GM21528 (cell line): ENCODE measurements at regions not wholly inside any gene's neighbourhood (a gene's known extent, or its start where the extent isn't known, plus 50 kb on each side); places are given as distances from the start of the nearest gene placed in this dataset.

Experiments used
- ATAC-seq: cut with Tn5 transposase; IDR thresholded peaks from one replicate; pipeline ENCODE4 v1.9.1; 2021; ENCODE audit warnings: mild to moderate bottlenecking, moderate library complexity; ENCODE audit not compliant: unreplicated experiment, low FRiP score

- no peak for ATAC-seq
Observed at GRCh38 chr4:136241221-136241986, 1290.9 kb downstream of the PCDH18 start.

- ATAC-seq = no peak
Observed at GRCh38 chr4:136227315-136227714, 1305.0 kb downstream of the PCDH18 start.

- ATAC-seq = no peak
Observed at GRCh38 chr4:136219592-136220125, 1312.6 kb downstream of the PCDH18 start.

DNA sequence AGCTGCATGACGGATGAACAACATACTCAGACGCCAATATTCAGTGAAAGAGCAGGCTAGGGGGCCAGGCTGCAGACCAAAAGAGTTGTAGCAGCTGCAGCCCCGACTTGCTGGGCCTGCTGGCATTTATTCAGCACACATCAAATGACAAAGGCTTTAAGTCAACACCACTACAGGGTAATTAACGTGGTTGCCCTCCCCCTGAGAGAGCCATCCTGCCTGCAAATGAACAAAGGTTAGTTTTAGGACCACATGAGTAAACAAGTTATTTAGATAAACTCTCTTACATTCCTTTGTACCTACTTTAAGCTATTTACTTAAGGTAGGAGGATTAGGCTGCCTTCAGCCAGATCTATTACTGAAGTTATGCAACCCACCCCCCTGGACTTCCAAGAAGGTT lies 1329.1 kb downstream of the PCDH18 start:
- no peak for ATAC-seq

- no peak for ATAC-seq
Observed at GRCh38 chr4:136198358-136198757, 1333.9 kb downstream of the PCDH18 start.

- ATAC-seq = no peak
Observed at GRCh38 chr4:136194962-136195361, 1337.3 kb downstream of the PCDH18 start.

- ATAC-seq = no peak
Observed at GRCh38 chr4:136186650-136187049, 1345.6 kb downstream of the PCDH18 start.

- ATAC-seq = no peak
Observed at GRCh38 chr4:136183513-136183912, 1348.8 kb downstream of the PCDH18 start.

DNA sequence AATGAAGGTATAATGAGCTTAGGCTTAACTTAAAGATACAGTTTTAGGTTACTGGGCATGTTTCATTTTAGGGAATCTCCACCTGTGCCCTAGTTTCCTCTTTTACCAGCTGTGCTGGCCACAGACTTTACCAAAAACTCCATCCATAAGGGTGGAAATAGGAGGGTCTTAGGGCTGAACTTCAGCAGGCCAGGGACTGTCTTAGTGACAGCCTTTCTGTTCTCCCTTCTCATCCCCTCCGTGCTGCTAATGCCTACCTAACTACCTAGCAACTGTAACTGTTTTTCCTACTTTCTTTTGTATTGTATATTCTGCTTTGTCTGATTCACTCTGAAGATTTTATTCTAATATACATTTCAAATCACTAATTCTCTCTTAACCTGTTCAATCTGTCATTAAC lies 1375.3 kb downstream of the PCDH18 start:
- ATAC-seq = no peak

- no peak for ATAC-seq
Observed at GRCh38 chr4:136150046-136150445, 1382.2 kb downstream of the PCDH18 start.

- no peak for ATAC-seq
Observed at GRCh38 chr4:136136601-136137000, 1395.7 kb downstream of the PCDH18 start.

GRCh38 chr4:136124251-136124745 lies 1408.0 kb downstream of the PCDH18 start:
- no peak for ATAC-seq

GRCh38 chr4:136121426-136121825 lies 1410.9 kb downstream of the PCDH18 start:
- ATAC-seq = no peak

- ATAC-seq = no peak
Observed at GRCh38 chr4:136113921-136114320, 1418.4 kb downstream of the PCDH18 start.

DNA sequence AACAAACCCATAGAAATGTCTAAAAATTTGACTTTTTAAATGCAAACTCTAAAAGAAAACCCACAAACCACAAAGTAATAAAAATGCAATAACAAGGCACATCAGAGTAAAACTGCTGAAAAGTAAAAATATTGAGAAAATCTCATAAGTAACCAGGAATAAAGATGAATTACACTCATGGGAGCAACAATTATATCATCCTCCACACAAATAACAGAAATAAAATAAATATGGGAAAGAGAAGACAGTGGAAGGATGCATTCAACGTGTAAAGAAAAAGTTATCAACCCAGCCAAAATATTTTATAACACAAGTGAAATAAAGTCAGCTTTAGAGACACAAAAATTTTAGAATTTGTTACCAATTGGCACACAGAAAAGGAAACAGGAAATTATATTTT lies 1420.2 kb downstream of the PCDH18 start:
- no peak for ATAC-seq

DNA sequence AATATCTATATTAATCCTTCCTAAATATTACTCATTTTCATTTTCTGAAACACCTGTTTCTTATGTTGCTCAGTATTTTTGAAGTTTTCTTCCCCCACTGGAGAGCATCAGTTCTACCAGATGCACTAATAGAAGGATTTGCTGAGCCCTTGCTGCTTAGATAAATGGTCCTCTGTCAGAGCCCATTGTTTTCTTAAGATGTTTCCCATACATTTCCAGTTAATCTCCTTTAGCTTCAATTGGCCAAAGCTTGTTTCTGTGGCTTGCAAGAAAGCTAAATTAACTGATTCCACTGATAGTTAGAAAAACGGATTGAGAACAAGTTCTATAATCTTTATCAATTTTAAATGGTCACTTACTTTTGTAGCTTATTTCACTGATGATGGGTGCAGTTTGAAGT lies 1425.5 kb downstream of the PCDH18 start:
- no peak for ATAC-seq

DNA sequence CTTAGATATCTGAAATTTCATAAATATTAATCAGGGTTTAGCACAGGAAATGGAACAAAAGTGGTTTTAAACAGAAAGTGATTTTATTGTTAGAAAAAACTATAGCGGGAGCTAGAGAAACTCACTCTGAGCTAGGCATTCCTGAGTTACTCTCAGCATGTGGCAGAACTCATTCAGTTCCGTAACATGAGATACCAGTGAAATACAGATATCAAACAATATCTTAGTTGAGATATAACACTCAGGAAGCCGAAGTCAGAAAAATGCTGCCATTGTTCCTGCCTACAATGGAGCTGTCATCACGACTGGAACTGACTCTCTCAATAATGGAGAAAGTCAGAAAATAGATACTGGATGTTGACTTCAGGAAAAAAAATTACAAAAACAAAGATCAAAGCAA lies 1428.7 kb downstream of the PCDH18 start:
- ATAC-seq = no peak

DNA sequence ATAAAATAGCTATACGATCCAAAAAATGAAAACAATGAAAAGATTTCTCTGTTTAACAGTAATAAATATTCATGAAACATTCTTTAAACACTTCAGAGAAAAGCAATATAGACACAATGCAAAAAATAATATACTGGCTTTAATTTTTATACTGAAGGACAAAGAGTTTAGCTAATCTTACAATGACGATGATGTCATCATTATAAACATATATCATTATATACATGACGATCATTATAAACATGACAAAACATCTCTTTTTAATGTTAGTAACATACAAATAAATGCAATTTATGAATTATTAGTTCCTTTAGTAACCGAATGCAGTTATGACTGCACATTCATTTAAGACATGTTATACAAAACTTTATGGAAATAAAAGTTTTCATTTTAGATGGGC lies 1434.6 kb downstream of the PCDH18 start:
- ATAC-seq = no peak

DNA sequence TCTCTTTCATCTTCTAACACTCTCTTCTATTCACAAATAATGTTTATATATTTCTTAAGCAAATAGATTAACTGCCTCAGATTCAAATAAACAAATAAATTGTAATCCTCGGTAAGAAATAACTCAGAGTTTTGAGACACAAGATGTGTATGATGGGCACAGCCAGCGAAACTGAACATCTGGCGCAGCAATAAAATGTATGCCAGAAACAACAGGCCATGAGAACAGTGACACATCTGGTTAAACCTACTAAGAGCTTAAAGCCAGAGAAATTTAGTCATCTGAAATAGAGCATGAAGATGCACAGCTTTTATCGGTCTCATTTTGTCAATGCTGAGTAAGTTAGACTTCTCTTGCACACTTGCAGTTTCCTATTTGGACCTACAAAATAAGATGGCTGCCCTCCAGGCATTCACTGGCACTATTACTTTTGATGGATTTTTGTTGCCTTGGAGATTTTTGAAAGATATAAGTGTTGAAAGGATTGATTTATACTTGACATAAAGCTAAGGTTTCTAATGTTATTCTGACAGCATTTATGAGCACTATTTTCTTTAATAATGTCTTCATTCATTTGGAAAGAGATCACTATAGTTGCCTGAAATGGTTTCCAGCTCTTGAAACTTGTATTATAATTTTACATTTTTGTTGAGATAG lies 1444.0 kb downstream of the PCDH18 start:
- no peak for ATAC-seq

- no peak for ATAC-seq
Observed at GRCh38 chr4:136078976-136079375, 1453.3 kb downstream of the PCDH18 start.

GRCh38 chr4:136056748-136057147 lies 1475.5 kb downstream of the PCDH18 start:
- ATAC-seq = no peak

- ATAC-seq = no peak
Observed at GRCh38 chr4:136055360-136055759, 1476.9 kb downstream of the PCDH18 start.
